ENCODE measurements at regions not wholly inside any gene's neighbourhood (a gene's known extent, or its start where the extent isn't known, plus 50 kb on each side); places are given as distances from the start of the nearest gene placed in this dataset.

- no peaks in the 10 kb centered on the region for H3K4me1 ChIP-seq
- H3K27me3 ChIP-seq (ENCODE audit: low read depth) = no peaks in the 10 kb centered on the region
- H3K27ac ChIP-seq (replicated peaks) = no peak overlapping the region
- no peaks in the 10 kb centered on the region for H3K36me3 ChIP-seq
- DNase-seq = no peak
- H3K9me3 ChIP-seq (replicated peaks) = no peaks in the 10 kb centered on the region
- no peak for TF ChIP-seq CTCF (IDR thresholded peaks at IDR 0.05; ENCODE audit: borderline replicate concordance)
- H3K4me3 ChIP-seq = no peak overlapping the region
- intact Hi-C loops (cut with micrococcal nuclease) = no loop called here
Measured at GRCh38 chr4:137193564-137193963, 338.7 kb downstream of the PCDH18 start.

GRCh38 chr4:137181293-137181899, 350.9 kb downstream of the PCDH18 start:
- no peaks in the 10 kb centered on the region for H3K27me3 ChIP-seq (ENCODE audit: low read depth)
- H3K4me3 ChIP-seq = no peak overlapping the region
- DNase-seq = no peak
- TF ChIP-seq CTCF (IDR thresholded peaks at IDR 0.05; ENCODE audit: borderline replicate concordance) = no peak
- no peaks in the 10 kb centered on the region for H3K36me3 ChIP-seq
- no peaks in the 10 kb centered on the region for H3K4me1 ChIP-seq
- intact Hi-C loops (cut with micrococcal nuclease) = no loop called here
- H3K9me3 ChIP-seq (replicated peaks) = no peaks in the 10 kb centered on the region
- no peak overlapping the region for H3K27ac ChIP-seq (replicated peaks)

GRCh38 chr4:137180349-137180748, 351.9 kb downstream of the PCDH18 start:
- no peaks in the 10 kb centered on the region for H3K36me3 ChIP-seq
- H3K27ac ChIP-seq (replicated peaks) = no peak overlapping the region
- intact Hi-C loops (cut with micrococcal nuclease) = no loop called here
- no peaks in the 10 kb centered on the region for H3K9me3 ChIP-seq (replicated peaks)
- no peak for TF ChIP-seq CTCF (IDR thresholded peaks at IDR 0.05; ENCODE audit: borderline replicate concordance)
- no peaks in the 10 kb centered on the region for H3K4me1 ChIP-seq
- no peak overlapping the region for H3K4me3 ChIP-seq
- no peaks in the 10 kb centered on the region for H3K27me3 ChIP-seq (ENCODE audit: low read depth)
- DNase-seq = no peak

GRCh38 chr4:137156807-137157206, 375.5 kb downstream of the PCDH18 start:
- no peaks in the 10 kb centered on the region for H3K4me1 ChIP-seq
- H3K9me3 ChIP-seq (replicated peaks) = no peaks in the 10 kb centered on the region
- no peaks in the 10 kb centered on the region for H3K27me3 ChIP-seq (ENCODE audit: low read depth)
- DNase-seq = no peak
- H3K27ac ChIP-seq (replicated peaks) = no peak overlapping the region
- intact Hi-C loops (cut with micrococcal nuclease) = no loop called here
- H3K4me3 ChIP-seq = no peak overlapping the region
- TF ChIP-seq CTCF (IDR thresholded peaks at IDR 0.05; ENCODE audit: borderline replicate concordance) = no peak
- H3K36me3 ChIP-seq = no peaks in the 10 kb centered on the region

- Histone ChIP-seq H3K27ac (replicated peaks) (no peak overlapping the region), H3K4me3 (no peak overlapping the region), H3K4me1 (no peaks in the 10 kb centered on the region), H3K36me3 (no peaks in the 10 kb centered on the region), H3K9me3 (replicated peaks) (no peaks in the 10 kb centered on the region), H3K27me3 (ENCODE audit: low read depth) (no peaks in the 10 kb centered on the region)
- intact Hi-C loops (cut with micrococcal nuclease) = no loop called here
- TF ChIP-seq CTCF (IDR thresholded peaks at IDR 0.05; ENCODE audit: borderline replicate concordance) = no peak
- DNase-seq = no peak
Measured at GRCh38 chr4:137156054-137156453, 376.2 kb downstream of the PCDH18 start.
